ENCODE measurements at regions not wholly inside any gene's neighbourhood (a gene's known extent, or its start where the extent isn't known, plus 50 kb on each side); places are given as distances from the start of the nearest gene placed in this dataset.

- TF ChIP-seq CTCF (IDR thresholded peaks at IDR 0.05; ENCODE audit: low read length) (no peak), EZH2 (IDR thresholded peaks at IDR 0.05; ENCODE audit: borderline replicate concordance, low read length) (no peak)
These were observed 122.2 kb upstream of the TNFAIP3 start for GRCh38 chr6:137744877-137745276.

All from OCI-LY1 (cell line).